ENCODE measurements at regions not wholly inside any gene's neighbourhood (a gene's known extent, or its start where the extent isn't known, plus 50 kb on each side); places are given as distances from the start of the nearest gene placed in this dataset.

GRCh38 chr4:147103403-147103946 lies 157.8 kb upstream of the TTC29 start:
- Histone ChIP-seq H3K4me3 (ENCODE audit: low read length) (no peak overlapping the region), H3K4me2 (ENCODE audit: low read length) (no peak overlapping the region), H3K27ac (ENCODE audit: low read length) (no peak overlapping the region), H3K79me2 (ENCODE audit: low read length) (no peaks in the 10 kb centered on the region), H2AFZ (ENCODE audit: low read depth, low read length) (no peak overlapping the region), H3K27me3 (ENCODE audit: low read depth, low read length) (peaks cover 22% of the 10 kb centered on the region), H3K9ac (ENCODE audit: low read length) (no peak overlapping the region), H4K20me1 (ENCODE audit: insufficient read depth, low read length) (no peaks in the 10 kb centered on the region), H3K4me1 (ENCODE audit: low read length) (no peaks in the 10 kb centered on the region), H3K36me3 (replicated peaks; ENCODE audit: low read depth, low read length) (no peaks in the 10 kb centered on the region), H3K9me3 (ENCODE audit: insufficient read depth, low read length) (no peaks in the 10 kb centered on the region)
- no peak for TF ChIP-seq CTCF (IDR thresholded peaks at IDR 0.05; ENCODE audit: low read depth, low read length)
- TF ChIP-seq EZH2phosphoT487 (IDR thresholded peaks at IDR 0.05; ENCODE audit: low read depth): no peak

- no peak overlapping the region for H2AFZ ChIP-seq (ENCODE audit: low read depth, low read length)
- no peak for TF ChIP-seq CTCF (IDR thresholded peaks at IDR 0.05; ENCODE audit: low read depth, low read length)
- TF ChIP-seq EZH2phosphoT487 (IDR thresholded peaks at IDR 0.05; ENCODE audit: low read depth): no peak
- no peaks in the 10 kb centered on the region for H4K20me1 ChIP-seq (ENCODE audit: insufficient read depth, low read length)
- H3K9me3 ChIP-seq (ENCODE audit: insufficient read depth, low read length): no peaks in the 10 kb centered on the region
- H3K27ac ChIP-seq (ENCODE audit: low read length): no peak overlapping the region
- H3K4me3 ChIP-seq (ENCODE audit: low read length): no peak overlapping the region
- H3K9ac ChIP-seq (ENCODE audit: low read length): no peak overlapping the region
- H3K27me3 ChIP-seq (ENCODE audit: low read depth, low read length): peaks cover 12% of the 10 kb centered on the region
- no peaks in the 10 kb centered on the region for H3K4me1 ChIP-seq (ENCODE audit: low read length)
- H3K4me2 ChIP-seq (ENCODE audit: low read length): no peak overlapping the region
- no peaks in the 10 kb centered on the region for H3K36me3 ChIP-seq (replicated peaks; ENCODE audit: low read depth, low read length)
- no peaks in the 10 kb centered on the region for H3K79me2 ChIP-seq (ENCODE audit: low read length)
These were observed 159.1 kb upstream of the TTC29 start for GRCh38 chr4:147104768-147105167.

GRCh38 chr4:147108409-147108808 lies 162.7 kb upstream of the TTC29 start:
- Histone ChIP-seq H3K4me3 (ENCODE audit: low read length) (no peak overlapping the region), H3K36me3 (replicated peaks; ENCODE audit: low read depth, low read length) (no peaks in the 10 kb centered on the region), H4K20me1 (ENCODE audit: insufficient read depth, low read length) (no peaks in the 10 kb centered on the region), H3K79me2 (ENCODE audit: low read length) (no peaks in the 10 kb centered on the region), H3K4me1 (ENCODE audit: low read length) (peaks cover 12% of the 10 kb centered on the region), H3K27ac (ENCODE audit: low read length) (no peak overlapping the region), H3K9ac (ENCODE audit: low read length) (no peak overlapping the region), H3K9me3 (ENCODE audit: insufficient read depth, low read length) (no peaks in the 10 kb centered on the region), H3K4me2 (ENCODE audit: low read length) (no peak overlapping the region), H3K27me3 (ENCODE audit: low read depth, low read length) (no peaks in the 10 kb centered on the region), H2AFZ (ENCODE audit: low read depth, low read length) (no peak overlapping the region)
- TF ChIP-seq EZH2phosphoT487 (IDR thresholded peaks at IDR 0.05; ENCODE audit: low read depth) (no peak), CTCF (IDR thresholded peaks at IDR 0.05; ENCODE audit: low read depth, low read length) (no peak)

GRCh38 chr4:147109800-147110199 lies 164.1 kb upstream of the TTC29 start:
- TF ChIP-seq EZH2phosphoT487 (IDR thresholded peaks at IDR 0.05; ENCODE audit: low read depth): no peak
- no peak for TF ChIP-seq CTCF (IDR thresholded peaks at IDR 0.05; ENCODE audit: low read depth, low read length)
- Histone ChIP-seq H3K9ac (ENCODE audit: low read length) (no peak overlapping the region), H3K4me2 (ENCODE audit: low read length) (no peak overlapping the region), H4K20me1 (ENCODE audit: insufficient read depth, low read length) (no peaks in the 10 kb centered on the region), H3K9me3 (ENCODE audit: insufficient read depth, low read length) (no peaks in the 10 kb centered on the region), H3K4me1 (ENCODE audit: low read length) (peaks cover 12% of the 10 kb centered on the region), H3K4me3 (ENCODE audit: low read length) (no peak overlapping the region), H2AFZ (ENCODE audit: low read depth, low read length) (no peak overlapping the region), H3K79me2 (ENCODE audit: low read length) (no peaks in the 10 kb centered on the region), H3K27me3 (ENCODE audit: low read depth, low read length) (no peaks in the 10 kb centered on the region), H3K36me3 (replicated peaks; ENCODE audit: low read depth, low read length) (no peaks in the 10 kb centered on the region), H3K27ac (ENCODE audit: low read length) (no peak overlapping the region)
